Osteoblast (primary cell): ENCODE measurements at regions not wholly inside any gene's neighbourhood (a gene's known extent, or its start where the extent isn't known, plus 50 kb on each side); places are given as distances from the start of the nearest gene placed in this dataset.
A peak's percentile ranks its signal among the peaks of the same experiment; 100 is the strongest.

Experiments used
- DNase-seq: peaks from one replicate; pipeline ENCODE4 v3.0.0; 2011; ENCODE audit warnings: low spot score, mixed read lengths; ENCODE audit not compliant: insufficient read length; ENCODE audit errors: missing footprints
- H2AFZ ChIP-seq: 2 replicates; pipeline ENCODE4 v1.6.0; 2011; ENCODE audit warnings: mild to moderate bottlenecking, low read length
- H3K27ac ChIP-seq: 2 replicates; pipeline ENCODE4 v1.5.1; 2011; ENCODE audit warnings: mild to moderate bottlenecking, low read depth, low read length, moderate library complexity
- H3K27me3 ChIP-seq: 2 replicates; pipeline ENCODE4 v1.6.0; 2012; ENCODE audit warnings: mild to moderate bottlenecking, control low read depth, inconsistent platforms, low read length, moderate library complexity; ENCODE audit not compliant: insufficient read depth
- H3K36me3 ChIP-seq: 2 replicates; pipeline ENCODE4 v1.5.1; 2011; ENCODE audit warnings: mild to moderate bottlenecking, low read length, control low read depth, moderate library complexity; ENCODE audit not compliant: insufficient read depth
- H3K4me1 ChIP-seq: 2 replicates; pipeline ENCODE4 v1.5.1; 2011; ENCODE audit warnings: mild to moderate bottlenecking, low read length, control low read depth, moderate library complexity; ENCODE audit not compliant: insufficient read depth
- H3K4me2 ChIP-seq: 2 replicates; pipeline ENCODE4 v1.6.0; 2011; ENCODE audit warnings: mild to moderate bottlenecking, low read length; ENCODE audit not compliant: insufficient read depth
- H3K4me3 ChIP-seq: fragments of 200-600 bp; sonication (generic); 3 replicates; pipeline ENCODE4 v1.5.1; 2012; ENCODE audit warnings: mild to moderate bottlenecking, low read length, inconsistent platforms; ENCODE audit not compliant: insufficient read depth
- H3K79me2 ChIP-seq: 2 replicates; pipeline ENCODE4 v1.6.0; 2012; ENCODE audit warnings: mild to moderate bottlenecking, low read length, control low read depth, inconsistent platforms; ENCODE audit not compliant: insufficient read depth
- H3K9me3 ChIP-seq: 2 replicates; pipeline ENCODE4 v1.5.1; 2011; ENCODE audit warnings: low read depth, low read length, control low read depth
- H4K20me1 ChIP-seq: 2 replicates; pipeline ENCODE4 v1.6.0; 2012; ENCODE audit warnings: mild to moderate bottlenecking, low read length, control low read depth; ENCODE audit not compliant: insufficient read depth
- CTCF ChIP-seq: IDR thresholded peaks from 2 replicates; pipeline ENCODE4 v1.5.1; 2011; ENCODE audit warnings: mild to moderate bottlenecking, low read depth, low read length, moderate library complexity; ENCODE audit errors: extremely low read depth

- no peaks in the 10 kb centered on the region for H3K79me2 ChIP-seq
- H3K4me1 ChIP-seq: peaks cover 22% of the 10 kb centered on the region
- H3K27ac ChIP-seq: no peak overlapping the region
- no peak overlapping the region for H3K4me3 ChIP-seq
- H3K36me3 ChIP-seq: no peaks in the 10 kb centered on the region
- no peaks in the 10 kb centered on the region for H3K9me3 ChIP-seq
- no peak for DNase-seq
- no peaks in the 10 kb centered on the region for H4K20me1 ChIP-seq
- H2AFZ ChIP-seq: no peak overlapping the region
- H3K27me3 ChIP-seq: no peaks in the 10 kb centered on the region
- no peak overlapping the region for H3K4me2 ChIP-seq
- TF ChIP-seq CTCF: no peak
Observed at GRCh38 chr11:27287205-27287604, 75.8 kb downstream of the CCDC34 start.

GRCh38 chr11:27285761-27286160, 77.3 kb downstream of the CCDC34 start:
- H3K9me3 ChIP-seq: no peaks in the 10 kb centered on the region
- no peak for TF ChIP-seq CTCF
- no peak overlapping the region for H3K4me3 ChIP-seq
- peaks cover 32% of the 10 kb centered on the region for H3K4me1 ChIP-seq
- H3K79me2 ChIP-seq: no peaks in the 10 kb centered on the region
- H3K27me3 ChIP-seq: no peaks in the 10 kb centered on the region
- H3K4me2 ChIP-seq: no peak overlapping the region
- no peak overlapping the region for H3K27ac ChIP-seq
- peak overlapping the region; percentile 5 for H2AFZ ChIP-seq
- no peak for DNase-seq
- H3K36me3 ChIP-seq: no peaks in the 10 kb centered on the region
- H4K20me1 ChIP-seq: no peaks in the 10 kb centered on the region

- DNase-seq: peak; percentile 53
- no peak overlapping the region for H3K4me3 ChIP-seq
- H3K27ac ChIP-seq: peak overlapping the region; percentile 91
- H3K27me3 ChIP-seq: no peaks in the 10 kb centered on the region
- H3K36me3 ChIP-seq: no peaks in the 10 kb centered on the region
- no peaks in the 10 kb centered on the region for H3K9me3 ChIP-seq
- TF ChIP-seq CTCF: no peak
- H3K4me2 ChIP-seq: peak overlapping the region; percentile 51
- H4K20me1 ChIP-seq: no peaks in the 10 kb centered on the region
- no peaks in the 10 kb centered on the region for H3K79me2 ChIP-seq
- peak overlapping the region; percentile 13 for H2AFZ ChIP-seq
- peaks cover 29% of the 10 kb centered on the region for H3K4me1 ChIP-seq
Observed at GRCh38 chr11:27282806-27283205, 80.2 kb downstream of the CCDC34 start.

GRCh38 chr11:27281740-27282590, 81.0 kb downstream of the CCDC34 start:
- no peak for TF ChIP-seq CTCF
- Histone ChIP-seq H3K79me2 (no peaks in the 10 kb centered on the region), H3K27me3 (no peaks in the 10 kb centered on the region), H2AFZ (peak overlapping the region; percentile 42), H3K4me2 (peak overlapping the region; percentile 51), H4K20me1 (no peaks in the 10 kb centered on the region), H3K9me3 (no peaks in the 10 kb centered on the region), H3K27ac (peak overlapping the region; percentile 91), H3K36me3 (no peaks in the 10 kb centered on the region), H3K4me3 (no peak overlapping the region), H3K4me1 (peaks cover 29% of the 10 kb centered on the region)
- peak; percentile 90 for DNase-seq
